SK-N-SH treated with all-trans-retinoic acid at 6 μM for 48 hours (cell line): ENCODE measurements at regions not wholly inside any gene's neighbourhood (a gene's known extent, or its start where the extent isn't known, plus 50 kb on each side); places are given as distances from the start of the nearest gene placed in this dataset.

ENCODE experiments used
- ATAC-seq: fragments of 200-7000 bp; cut with Tn5 transposase; 3 replicates; pipeline ENCODE4 v1.9.1; 2020; ENCODE audit warnings: mild to moderate bottlenecking, moderate library complexity
- BACH2 ChIP-seq: fragments of 250-450 bp; sonication (Bioruptor Pico); IDR thresholded peaks from 2 replicates; pipeline ENCODE4 v1.9.0; 2021; ENCODE audit warnings: mild to moderate bottlenecking, borderline replicate concordance
- CREB5 ChIP-seq: fragments of 250-450 bp; sonication (Bioruptor Pico); IDR thresholded peaks from 2 replicates; pipeline ENCODE4 v1.5.1; 2020; ENCODE audit warnings: low read depth, mild to moderate bottlenecking, moderate library complexity
- CSDC2 ChIP-seq: fragments of 250-450 bp; sonication (Bioruptor Pico); IDR thresholded peaks from 2 replicates; pipeline ENCODE4 v1.5.0; 2020; ENCODE audit warnings: mild to moderate bottlenecking, moderate library complexity
- CSRNP3 ChIP-seq: fragments of 250-450 bp; sonication (Bioruptor Pico); IDR thresholded peaks from 2 replicates; pipeline ENCODE4 v1.5.1; 2021; ENCODE audit warnings: mild to moderate bottlenecking, moderate library complexity
- ESRRG ChIP-seq: fragments of 250-450 bp; sonication (Bioruptor Pico); IDR thresholded peaks from 2 replicates; pipeline ENCODE4 v1.6.1; 2021; ENCODE audit warnings: mild to moderate bottlenecking
- GLIS3 ChIP-seq: fragments of 250-450 bp; sonication (Bioruptor Pico); IDR thresholded peaks from 2 replicates; pipeline ENCODE4 v1.5.0; 2020; ENCODE audit warnings: mild to moderate bottlenecking, moderate library complexity
- PATZ1 ChIP-seq: fragments of 250-450 bp; sonication (Bioruptor Pico); IDR thresholded peaks from 2 replicates; pipeline ENCODE4 v1.8.0; 2020; ENCODE audit warnings: mild to moderate bottlenecking, moderate library complexity, borderline replicate concordance
- POU6F1 ChIP-seq: fragments of 250-450 bp; sonication (Bioruptor Pico); IDR thresholded peaks from 2 replicates; pipeline ENCODE4 v1.8.0; 2021; ENCODE audit warnings: low read depth, mild to moderate bottlenecking, moderate library complexity, borderline replicate concordance
- RARB ChIP-seq: fragments of 250-450 bp; sonication (Bioruptor Pico); IDR thresholded peaks from 2 replicates; pipeline ENCODE4 v1.8.0; 2021; ENCODE audit warnings: mild to moderate bottlenecking, moderate library complexity
- TCF4 ChIP-seq: fragments of 250-450 bp; sonication (Bioruptor Pico); IDR thresholded peaks from 2 replicates; pipeline ENCODE4 v1.8.0; 2021; ENCODE audit warnings: mild to moderate bottlenecking, moderate library complexity, borderline replicate concordance
- TOX ChIP-seq: fragments of 250-450 bp; sonication (Bioruptor Pico); IDR thresholded peaks from 2 replicates; pipeline ENCODE4 v1.8.0; 2021; ENCODE audit warnings: mild to moderate bottlenecking, moderate library complexity, borderline replicate concordance
- TSHZ2 ChIP-seq: fragments of 250-450 bp; sonication (Bioruptor Pico); IDR thresholded peaks from 2 replicates; pipeline ENCODE4 v1.5.0; 2020; ENCODE audit warnings: mild to moderate bottlenecking, moderate library complexity
- ZC3H10 ChIP-seq: fragments of 250-450 bp; sonication (Bioruptor Pico); IDR thresholded peaks from 2 replicates; pipeline ENCODE4 v1.5.1; 2021; ENCODE audit warnings: mild to moderate bottlenecking, moderate library complexity
- ZFP3 ChIP-seq: fragments of 250-450 bp; sonication (Bioruptor Pico); IDR thresholded peaks from 2 replicates; pipeline ENCODE4 v1.5.0; 2020; ENCODE audit warnings: mild to moderate bottlenecking, moderate library complexity
- ZFP30 ChIP-seq: fragments of 450-650 bp; formaldehyde crosslinking; IDR thresholded peaks from 2 replicates; pipeline ENCODE4 v1.5.0; 2022; ENCODE audit warnings: mild to moderate bottlenecking, moderate library complexity
- ZNF565 ChIP-seq: fragments of 450-650 bp; formaldehyde crosslinking; conservative IDR thresholded peaks from 2 replicates; pipeline ENCODE4 v1.5.0; 2020; ENCODE audit warnings: low read depth, mild to moderate bottlenecking, moderate library complexity
- ZNF70 ChIP-seq: fragments of 450-650 bp; formaldehyde crosslinking; IDR thresholded peaks from 2 replicates; pipeline ENCODE4 v1.5.0; 2020; ENCODE audit warnings: mild to moderate bottlenecking, moderate library complexity
- ZNF8 ChIP-seq: fragments of 450-650 bp; formaldehyde crosslinking; IDR thresholded peaks from 2 replicates; pipeline ENCODE4 v1.5.0; 2020; ENCODE audit warnings: mild to moderate bottlenecking, moderate library complexity

- no peak for TF ChIP-seq ZNF565 (CRISPR knock-in tag)
- no peak for TF ChIP-seq TOX (CRISPR knock-in tag)
- TF ChIP-seq ZFP3 = no peak
- ATAC-seq = no peak
Observed at GRCh38 chr14:101195309-101195901, 291.9 kb upstream of the RTL1 start.

GRCh38 chr14:101196051-101196712 lies 292.7 kb upstream of the RTL1 start:
- TF ChIP-seq PATZ1 (CRISPR knock-in tag) = no peak
- no peak for TF ChIP-seq GLIS3 (CRISPR knock-in tag)
- TF ChIP-seq CSDC2 (CRISPR knock-in tag) = no peak
- no peak for TF ChIP-seq ZC3H10 (CRISPR knock-in tag)
- TF ChIP-seq ZNF565 (CRISPR knock-in tag) = no peak
- TF ChIP-seq ZNF70 = no peak
- no peak for TF ChIP-seq ZFP30 (CRISPR knock-in tag)
- no peak for TF ChIP-seq ZFP3
- no peak for TF ChIP-seq CREB5 (CRISPR knock-in tag)
- TF ChIP-seq, all 23 proteins: peak for 0
- ATAC-seq = no peak

GRCh38 chr14:101196795-101197590 lies 293.5 kb upstream of the RTL1 start:
- TF ChIP-seq ZC3H10 (CRISPR knock-in tag) (no peak), CSDC2 (CRISPR knock-in tag) (no peak), PATZ1 (CRISPR knock-in tag) (no peak), TOX (CRISPR knock-in tag) (no peak), BACH2 (no peak), RARB (CRISPR knock-in tag) (no peak), CSRNP3 (CRISPR knock-in tag) (no peak), ZFP30 (CRISPR knock-in tag) (no peak), TSHZ2 (CRISPR knock-in tag) (no peak), ZNF8 (CRISPR knock-in tag) (no peak), ZFP3 (no peak), POU6F1 (no peak), ZNF70 (no peak), ESRRG (CRISPR knock-in tag) (no peak), CREB5 (CRISPR knock-in tag) (no peak), TCF4 (no peak), GLIS3 (CRISPR knock-in tag) (no peak)
- ATAC-seq = no peak
